Smooth muscle cell (in vitro differentiated cells): ENCODE measurements at regions not wholly inside any gene's neighbourhood (a gene's known extent, or its start where the extent isn't known, plus 50 kb on each side); places are given as distances from the start of the nearest gene placed in this dataset.
"Not testable (repeated sequence)": the region's sequence is repeated elsewhere in the genome, so short reads cannot be mapped to it uniquely, and the experiment has no call there.

Experiments
- DNase-seq: peaks from one replicate; lab custom pipeline; 2025; ENCODE audit not compliant: unreplicated experiment; lab: John Stamatoyannopoulos, UW
- H2AFZ ChIP-seq: fragments of 200-600 bp; sonication (generic); 2 replicates; pipeline ENCODE4 v1.6.0; 2016; ENCODE audit warnings: antibody characterized with exemption, low read depth, mild to moderate bottlenecking
- H3F3A ChIP-seq: fragments of 200-600 bp; sonication (generic); 2 replicates; pipeline ENCODE4 v1.6.0; 2017; ENCODE audit warnings: antibody characterized with exemption, low read depth
- H3K27ac ChIP-seq: fragments of 200-600 bp; sonication (generic); 2 replicates; pipeline ENCODE4 v1.5.1; 2016; ENCODE audit warnings: low read depth, mild to moderate bottlenecking
- H3K27me3 ChIP-seq: fragments of 200-600 bp; sonication (generic); 2 replicates; pipeline ENCODE4 v1.6.1; 2016; ENCODE audit warnings: low read depth, mild to moderate bottlenecking
- H3K36me3 ChIP-seq: fragments of 200-600 bp; sonication (generic); 2 replicates; pipeline ENCODE4 v1.5.1; 2016; ENCODE audit warnings: low read depth
- H3K4me1 ChIP-seq: fragments of 200-600 bp; sonication (generic); 2 replicates; pipeline ENCODE4 v1.5.1; 2016; ENCODE audit warnings: low read depth
- H3K4me2 ChIP-seq: fragments of 200-600 bp; sonication (generic); 2 replicates; pipeline ENCODE4 v1.6.0; 2016; ENCODE audit warnings: mild to moderate bottlenecking
- H3K4me3 ChIP-seq: fragments of 200-600 bp; sonication (generic); 2 replicates; pipeline ENCODE4 v1.5.1; 2016; ENCODE audit warnings: mild to moderate bottlenecking
- H3K79me2 ChIP-seq: fragments of 200-600 bp; sonication (generic); 2 replicates; pipeline ENCODE4 v1.6.0; 2016; ENCODE audit warnings: low read depth, mild to moderate bottlenecking
- H3K9ac ChIP-seq: fragments of 200-600 bp; sonication (generic); 2 replicates; pipeline ENCODE4 v1.6.0; 2016; ENCODE audit warnings: low read depth
- H3K9me3 ChIP-seq: fragments of 200-600 bp; sonication (generic); replicated peaks from 2 replicates; pipeline ENCODE4 v1.5.1; 2016; ENCODE audit warnings: low read depth
- H4K20me1 ChIP-seq: fragments of 200-600 bp; sonication (generic); 2 replicates; pipeline ENCODE4 v1.6.0; 2016; ENCODE audit warnings: low read depth
- CTCF ChIP-seq: fragments of 200-600 bp; sonication (generic); IDR thresholded peaks from 2 replicates; pipeline ENCODE4 v1.5.1; 2017; ENCODE audit warnings: borderline replicate concordance, mild to moderate bottlenecking, antibody characterized with exemption; ENCODE audit not compliant: insufficient read depth, poor library complexity, severe bottlenecking
- WGBS: methylation state at CpG from one replicate; pipeline ENCODE4 v1.1.7; 2016; ENCODE audit warnings: low lambda C conversion rate; 5-methylcytosine and 5-hydroxymethylcytosine counted together

- H3K9me3 ChIP-seq, H3K79me2 ChIP-seq, H3K27me3 ChIP-seq, H3K4me3 ChIP-seq, H3K4me1 ChIP-seq, H3K4me2 ChIP-seq, H4K20me1 ChIP-seq, DNase-seq, H3K36me3 ChIP-seq, H2AFZ ChIP-seq, H3K9ac ChIP-seq, H3K27ac ChIP-seq, H3F3A ChIP-seq: not testable (repeated sequence)
- WGBS: 71% methylated on average over 5 of the region's 5 CpGs
These were observed 60.5 kb downstream of the AREG start for GRCh38 chr4:74505355-74505978.

GRCh38 chr4:74509363-74509762 is 64.4 kb downstream of the AREG start:
- not testable (repeated sequence) for DNase-seq, H3K9ac ChIP-seq, H3K27me3 ChIP-seq, H3K4me1 ChIP-seq, H3K79me2 ChIP-seq, H4K20me1 ChIP-seq, H2AFZ ChIP-seq, H3K4me3 ChIP-seq, H3K27ac ChIP-seq, H3K9me3 ChIP-seq, H3K36me3 ChIP-seq, H3K4me2 ChIP-seq, H3F3A ChIP-seq
- 65% methylated on average over 3 of the region's 3 CpGs for WGBS

- H3K4me1 ChIP-seq: peaks cover 4% of the 10 kb centered on the region
- no peaks in the 10 kb centered on the region for H3F3A ChIP-seq
- H3K4me3 ChIP-seq: no peak overlapping the region
- no peak for DNase-seq
- no peak overlapping the region for H2AFZ ChIP-seq
- peak overlapping the region; percentile 53 for H3K4me2 ChIP-seq
- H3K79me2 ChIP-seq: no peaks in the 10 kb centered on the region
- H3K9me3 ChIP-seq: no peaks in the 10 kb centered on the region
- no peak for TF ChIP-seq CTCF
- H3K36me3 ChIP-seq: no peaks in the 10 kb centered on the region
- H3K27me3 ChIP-seq: no peaks in the 10 kb centered on the region
- H3K27ac ChIP-seq: peak overlapping the region; percentile 21
- H3K9ac ChIP-seq: no peak overlapping the region
- H4K20me1 ChIP-seq: no peaks in the 10 kb centered on the region
These were observed 71.4 kb downstream of the AREG start for GRCh38 chr4:74516303-74516702.

- no peak for DNase-seq
- H2AFZ ChIP-seq: no peak overlapping the region
These were observed 73.1 kb downstream of the AREG start for GRCh38 chr4:74517996-74518395.

More at GRCh38 chr4:74517996-74518395, 73.1 kb downstream of the AREG start:
- no peaks in the 10 kb centered on the region for H3F3A ChIP-seq
- TF ChIP-seq CTCF: no peak
- no peaks in the 10 kb centered on the region for H3K79me2 ChIP-seq
- no peaks in the 10 kb centered on the region for H3K36me3 ChIP-seq
- peaks cover 7% of the 10 kb centered on the region for H3K4me1 ChIP-seq
- no peak overlapping the region for H3K27ac ChIP-seq
- H4K20me1 ChIP-seq: no peaks in the 10 kb centered on the region
- no peaks in the 10 kb centered on the region for H3K27me3 ChIP-seq
- no peak overlapping the region for H3K4me3 ChIP-seq
- no peak overlapping the region for H3K4me2 ChIP-seq
- WGBS: 96% methylated on average over 4 of the region's 4 CpGs
- no peak overlapping the region for H3K9ac ChIP-seq
- no peaks in the 10 kb centered on the region for H3K9me3 ChIP-seq
